ENCODE measurements at regions not wholly inside any gene's neighbourhood (a gene's known extent, or its start where the extent isn't known, plus 50 kb on each side); places are given as distances from the start of the nearest gene placed in this dataset.

- TF ChIP-seq ZNF678 (CRISPR knock-in tag; IDR thresholded peaks at IDR 0.05) = no peak
Observed at GRCh38 chr5:44245935-44246334, 143.3 kb downstream of the FGF10 start (continued).

GRCh38 chr5:44242791-44243190 is 146.4 kb downstream of the FGF10 start:
- TF ChIP-seq SIN3B (IDR thresholded peaks at IDR 0.05; ENCODE audit: low read length) = no peak
- no peak for TF ChIP-seq SP1 (IDR thresholded peaks at IDR 0.05)
- TF ChIP-seq SP1 (CRISPR knock-in tag; IDR thresholded peaks at IDR 0.05) = no peak
- no peak for TF ChIP-seq FOSL2 (CRISPR knock-in tag; IDR thresholded peaks at IDR 0.05)

GRCh38 chr5:44236040-44236439 is 153.2 kb downstream of the FGF10 start:
- CTCF ChIA-PET (ENCODE audit: low intra/inter-chr PET ratio, low total read pairs) = no interaction called here
- 37% methylated on average over 4 of the region's 4 CpGs for WGBS (ENCODE audit: low lambda C conversion rate)
- ATAC-seq (no peak), FAIRE-seq (no peak), DNase-seq (ENCODE audit: low spot score) (no peak)
- Histone ChIP-seq H3K27ac (ENCODE audit: extremely low read length, insufficient read depth, low read length) (no peak overlapping the region), H4K20me1 (ENCODE audit: insufficient read depth, low read length) (no peaks in the 10 kb centered on the region), H3K9ac (ENCODE audit: insufficient read depth, low read depth, low read length) (no peak overlapping the region), H3K4me3 (replicated peaks in 1 of 3; ENCODE audit: insufficient read depth in 1 of 3, low read depth in 2 of 3, low read length in 3 of 3) (no peak overlapping the region), H2AFZ (ENCODE audit: low read length) (no peak overlapping the region), H3K27me3 (ENCODE audit: control insufficient read depth in 1 of 2, insufficient read depth in 2 of 2, low read length in 2 of 2) (no peaks in the 10 kb centered on the region), H3K4me2 (ENCODE audit: low read depth, low read length) (no peak overlapping the region), H3K36me3 (replicated peaks in 1 of 2; ENCODE audit: control insufficient read depth in 1 of 2, insufficient read depth in 2 of 2, low read length in 2 of 2) (no peaks in the 10 kb centered on the region), H3K4me1 (ENCODE audit: insufficient read depth, low read length) (no peaks in the 10 kb centered on the region), H3K79me2 (ENCODE audit: insufficient read depth, low read length) (no peaks in the 10 kb centered on the region), H3K9me3 (ENCODE audit: low read length) (no peaks in the 10 kb centered on the region)
- BruUV-seq (replicated peaks) = no TSS peak
- POLR2A ChIA-PET = no interaction called here
- TF ChIP-seq ZFP91 (CRISPR knock-in tag; IDR thresholded peaks at IDR 0.05; ENCODE audit: borderline replicate concordance) = no peak
- in situ Hi-C loops (cut with HindIII; ENCODE audit: extremely low pct_ligation_motif_present, low pct_unique_long_range_greater_than_20kb) = no loop called here
- intact Hi-C loops (cut with micrococcal nuclease; ENCODE audit: unreplicated experiment) = no loop called here

More at GRCh38 chr5:44242791-44243190, 146.4 kb downstream of the FGF10 start:
- intact Hi-C loops (cut with micrococcal nuclease; ENCODE audit: unreplicated experiment) = no loop called here
- Histone ChIP-seq H3K9me3 (ENCODE audit: low read length) (no peaks in the 10 kb centered on the region), H3K27ac (ENCODE audit: extremely low read length, insufficient read depth, low read length) (no peak overlapping the region), H3K4me2 (ENCODE audit: low read depth, low read length) (no peak overlapping the region), H3K27me3 (ENCODE audit: control insufficient read depth in 1 of 2, insufficient read depth in 2 of 2, low read length in 2 of 2) (no peaks in the 10 kb centered on the region), H3K79me2 (ENCODE audit: insufficient read depth, low read length) (no peaks in the 10 kb centered on the region), H3K4me3 (replicated peaks in 1 of 3; ENCODE audit: insufficient read depth in 1 of 3, low read depth in 2 of 3, low read length in 3 of 3) (no peak overlapping the region), H3K4me1 (ENCODE audit: insufficient read depth, low read length) (no peaks in the 10 kb centered on the region), H3K9ac (ENCODE audit: insufficient read depth, low read depth, low read length) (no peak overlapping the region), H3K36me3 (replicated peaks in 1 of 2; ENCODE audit: control insufficient read depth in 1 of 2, insufficient read depth in 2 of 2, low read length in 2 of 2) (no peaks in the 10 kb centered on the region), H4K20me1 (ENCODE audit: insufficient read depth, low read length) (no peaks in the 10 kb centered on the region), H2AFZ (ENCODE audit: low read length) (no peak overlapping the region)
- no peak for FAIRE-seq
- 42% methylated on average over 1 of the region's 1 CpG for WGBS (ENCODE audit: low lambda C conversion rate)
- CTCF ChIA-PET (ENCODE audit: low intra/inter-chr PET ratio, low total read pairs) = no interaction called here
- ATAC-seq = no peak
- in situ Hi-C loops (cut with HindIII; ENCODE audit: extremely low pct_ligation_motif_present, low pct_unique_long_range_greater_than_20kb) = no loop called here
- POLR2A ChIA-PET = no interaction called here
- no TSS peak for BruUV-seq (replicated peaks)
- DNase-seq (ENCODE audit: low spot score) = no peak

All from HepG2 (cell line).